Spleen (tissue), 11 donors: ENCODE measurements at regions not wholly inside any gene's neighbourhood (a gene's known extent, or its start where the extent isn't known, plus 50 kb on each side); places are given as distances from the start of the nearest gene placed in this dataset.

Experiments used
- DNase-seq: peaks from one replicate; pipeline ENCODE4 v3.0.0-alpha.2; 2020
- H3K27ac ChIP-seq, 8 donors: fragments of 200-600 bp; sonication (generic) in 7 of 8; 1 replicate in 4 of 8; 2 replicates in 4 of 8; pipeline versions ENCODE4 v1.5.0 to v1.8.0; 2016 to 2021; ENCODE audit warnings: inconsistent platforms in 4 of 8, mild to moderate bottlenecking in 4 of 8, moderate library complexity in 1 of 8
- H3K27me3 ChIP-seq, 7 donors: fragments of 200-600 bp; sonication (generic) in 6 of 7; replicated peaks in 1 of 7; 1 replicate in 4 of 7; 2 replicates in 3 of 7; pipeline versions ENCODE4 v1.5.0 to v1.8.0; 2016 to 2021; ENCODE audit warnings: inconsistent platforms in 3 of 7, mild to moderate bottlenecking in 1 of 7
- H3K36me3 ChIP-seq, 6 donors: fragments of 200-600 bp; sonication (generic) in 5 of 6; 1 replicate in 4 of 6; 2 replicates in 2 of 6; pipeline versions ENCODE4 v1.5.0 to v1.8.0; 2016 to 2021; ENCODE audit warnings: inconsistent platforms in 2 of 6
- H3K4me1 ChIP-seq, 6 donors: fragments of 200-600 bp; sonication (generic) in 5 of 6; 1 replicate in 3 of 6; 2 replicates in 3 of 6; pipeline versions ENCODE4 v1.5.0 to v1.8.0; 2016 to 2021; ENCODE audit warnings: inconsistent platforms in 3 of 6
- H3K4me3 ChIP-seq, 8 donors: fragments of 200-600 bp; sonication (generic) in 7 of 8; 1 replicate in 4 of 8; 2 replicates in 4 of 8; pipeline versions ENCODE4 v1.5.0 to v1.8.0; 2016 to 2021; ENCODE audit warnings: inconsistent platforms in 4 of 8, mild to moderate bottlenecking in 4 of 8, moderate library complexity in 2 of 8
- H3K9me3 ChIP-seq, 8 donors: fragments of 200-600 bp; sonication (generic) in 7 of 8; 1 replicate in 4 of 8; 2 replicates in 4 of 8; pipeline versions ENCODE4 v1.5.0 to v1.8.0; 2016 to 2021; ENCODE audit warnings: inconsistent platforms in 4 of 8
- CTCF ChIP-seq, 11 experiments: fragments of 200-600 bp in 7 of 11; fragments of 450-650 bp in 4 of 11; sonication (generic) in 4 of 11; IDR thresholded peaks in 8 of 11; conservative IDR thresholded peaks in 3 of 11; 1 replicate in 7 of 11; 2 replicates in 4 of 11; pipeline versions ENCODE4 v1.4.0 to v1.8.0; 2016 to 2021; ENCODE audit warnings: antibody characterized with exemption in 11 of 11, inconsistent platforms in 4 of 11, mild to moderate bottlenecking in 1 of 11
- POLR2A ChIP-seq, 3 donors: fragments of 450-650 bp; IDR thresholded peaks; one replicate each; pipeline ENCODE4 v1.5.1; 2017; ENCODE audit warnings: antibody characterized with exemption in 3 of 3, mild to moderate bottlenecking in 1 of 3
- POLR2AphosphoS5 ChIP-seq, 3 donors: sonication (generic); formaldehyde crosslinking; IDR thresholded peaks; one replicate each; pipeline ENCODE4 v1.5.1; 2017; ENCODE audit warnings: antibody characterized with exemption in 3 of 3
- WGBS, 5 donors: extraction: QIAGEN DNeasy Blood & Tissue Kit in 3 of 5; methylation state at CpG; one replicate each; pipeline versions ENCODE4 v1.1.5 to v1.1.7; 2013 to 2018; 5-methylcytosine and 5-hydroxymethylcytosine counted together
- intact Hi-C: fragments of 100-400 bp; cut with DNase I; formaldehyde crosslinking; loops from one replicate; pipeline ENCODE4 v1.15.0; 2023; ENCODE audit warnings: low total_unique reads
- donor health status: healthy with polysubstance abuse.
- donor health status: DM: no; HTN: no; CAD: no; lungs with moderate emphysema.
- donor health status: DM: no; HTN: no; CAD: no.
- donor health status: Bipolar disorder and iron deficiency.
- donor health status: healthy.
- donor health status: DM: no; HTN: no; CAD: no.
- donor health status: DM: yes; HTN: yes; CAD: no.

- H3K9me3 ChIP-seq, result no peaks in the 10 kb centered on the region
- TF ChIP-seq POLR2AphosphoS5 (IDR thresholded peaks at IDR 0.05) (no peak), CTCF (IDR thresholded peaks at IDR 0.05 in 8 of 11, conservative IDR thresholded peaks at IDR 0.05 in 3 of 11) (no peak), POLR2A (IDR thresholded peaks at IDR 0.05) (no peak)
Observed at GRCh38 chr4:90061881-90062280, 65.3 kb upstream of the CCSER1 start.

GRCh38 chr4:90064196-90064595 lies 63.0 kb upstream of the CCSER1 start:
- 81 to 88% (median 83%) methylated on average over 4 of the region's 4 CpGs for WGBS, 5 donors
- Histone ChIP-seq H3K27ac (no peak overlapping the region), H3K27me3 (no peaks in the 10 kb centered on the region), H3K4me1 (no peaks in the 10 kb centered on the region), H3K36me3 (no peaks in the 10 kb centered on the region), H3K9me3 (no peaks in the 10 kb centered on the region), H3K4me3 (no peak overlapping the region)
- intact Hi-C loops, result no loop called here
- no peak for DNase-seq
- no peak for TF ChIP-seq CTCF (IDR thresholded peaks at IDR 0.05 in 8 of 11, conservative IDR thresholded peaks at IDR 0.05 in 3 of 11)
- TF ChIP-seq POLR2AphosphoS5 (IDR thresholded peaks at IDR 0.05), result no peak
- no peak for TF ChIP-seq POLR2A (IDR thresholded peaks at IDR 0.05)

More at GRCh38 chr4:90061881-90062280, 65.3 kb upstream of the CCSER1 start:
- WGBS, 5 donors, result 50 to 71% (median 65%) methylated on average over 1 of the region's 1 CpG
- no peak for DNase-seq
- Histone ChIP-seq H3K36me3 (no peaks in the 10 kb centered on the region), H3K27ac (no peak overlapping the region), H3K4me1 (no peaks in the 10 kb centered on the region), H3K4me3 (no peak overlapping the region), H3K27me3 (no peaks in the 10 kb centered on the region)
- intact Hi-C loops, result no loop called here

- intact Hi-C loops, result no loop called here
- H3K9me3 ChIP-seq, result no peaks in the 10 kb centered on the region
- no peak for DNase-seq
- WGBS, 5 donors, result 90 to 97% (median 93%) methylated on average over 1 of the region's 1 CpG
- H3K27me3 ChIP-seq, result no peaks in the 10 kb centered on the region
- peaks cover 0 to 17% (median 7%) of the 10 kb centered on the region in 6 donors for H3K4me1 ChIP-seq
- no peaks in the 10 kb centered on the region for H3K36me3 ChIP-seq
- no peak for TF ChIP-seq CTCF (IDR thresholded peaks at IDR 0.05 in 8 of 11, conservative IDR thresholded peaks at IDR 0.05 in 3 of 11)
- TF ChIP-seq POLR2AphosphoS5 (IDR thresholded peaks at IDR 0.05), result no peak
- no peak for TF ChIP-seq POLR2A (IDR thresholded peaks at IDR 0.05)
- no peak overlapping the region for H3K4me3 ChIP-seq
- no peak overlapping the region for H3K27ac ChIP-seq
Observed at GRCh38 chr4:90069151-90069550, 58.0 kb upstream of the CCSER1 start.

GRCh38 chr4:90071289-90072235 lies 55.6 kb upstream of the CCSER1 start:
- peak overlapping the region in 5 of 8 donors; percentile 35 to 65 (median 50) for H3K27ac ChIP-seq
- DNase-seq, result no peak
- intact Hi-C loops, result no loop called here
- TF ChIP-seq POLR2A (IDR thresholded peaks at IDR 0.05) (no peak), CTCF (IDR thresholded peaks at IDR 0.05 in 8 of 11, conservative IDR thresholded peaks at IDR 0.05 in 3 of 11) (no peak), POLR2AphosphoS5 (IDR thresholded peaks at IDR 0.05) (no peak)
- H3K9me3 ChIP-seq, result no peaks in the 10 kb centered on the region
- no peaks in the 10 kb centered on the region for H3K36me3 ChIP-seq
- H3K4me1 ChIP-seq, result peaks cover 0 to 21% (median 7%) of the 10 kb centered on the region in 6 donors
- WGBS, 5 donors, result 38 to 42% (median 41%) methylated on average over 11 of the region's 11 CpGs
- peak overlapping the region in 1 of 8 donors; percentile 24 for H3K4me3 ChIP-seq
- H3K27me3 ChIP-seq, result peaks cover 0 to 4% (median 0%) of the 10 kb centered on the region in 7 donors
